ENCODE measurements at regions not wholly inside any gene's neighbourhood (a gene's known extent, or its start where the extent isn't known, plus 50 kb on each side); places are given as distances from the start of the nearest gene placed in this dataset.

GRCh38 chr6:50102676-50103075, 52.9 kb upstream of the DEFB112 start:
- DNase-seq, result no peak

GRCh38 chr6:50110587-50110986, 60.9 kb upstream of the DEFB112 start:
- no peak for DNase-seq

DNA sequence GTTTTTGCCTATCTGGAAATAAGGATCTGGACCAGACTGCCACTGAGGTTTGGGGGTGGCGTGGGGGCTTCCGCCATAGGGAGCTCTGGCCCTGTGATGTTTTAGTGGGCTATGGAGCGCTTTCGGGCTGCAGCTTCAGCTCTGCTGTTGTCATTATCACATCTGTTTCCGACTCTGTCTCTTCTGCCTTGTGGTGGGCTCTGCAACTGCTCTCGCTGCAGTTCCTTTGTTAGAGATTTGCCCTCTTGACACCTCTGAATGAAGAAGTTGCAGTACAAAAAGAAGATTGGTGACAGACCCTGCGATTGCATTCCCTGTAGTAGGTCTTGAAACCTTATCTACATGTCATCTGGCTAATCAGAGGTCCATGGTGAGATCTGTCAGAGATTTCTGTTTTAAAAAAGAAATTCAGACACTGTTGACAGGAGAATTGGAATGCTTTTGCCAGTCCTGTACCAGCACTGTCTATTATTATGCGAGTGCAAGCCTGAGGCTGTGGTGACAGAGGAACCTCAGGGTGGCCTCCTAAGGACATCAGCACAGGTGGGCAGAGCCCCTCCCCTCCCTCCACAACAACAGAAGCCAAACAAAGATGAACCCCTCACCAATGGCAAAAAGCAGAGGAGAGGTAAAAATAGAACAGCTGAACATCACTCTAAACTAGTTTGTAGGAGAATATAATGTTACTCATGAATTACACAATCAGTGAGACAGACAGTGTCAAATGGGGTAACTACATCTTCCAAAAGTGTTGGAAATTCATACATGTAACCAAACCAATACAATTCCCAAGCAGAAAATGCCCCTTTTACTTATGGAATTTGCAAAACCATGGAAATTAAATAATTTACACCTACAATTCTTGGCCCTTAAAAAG, 63.5 kb upstream of the DEFB112 start:
- no peak for DNase-seq

DNA sequence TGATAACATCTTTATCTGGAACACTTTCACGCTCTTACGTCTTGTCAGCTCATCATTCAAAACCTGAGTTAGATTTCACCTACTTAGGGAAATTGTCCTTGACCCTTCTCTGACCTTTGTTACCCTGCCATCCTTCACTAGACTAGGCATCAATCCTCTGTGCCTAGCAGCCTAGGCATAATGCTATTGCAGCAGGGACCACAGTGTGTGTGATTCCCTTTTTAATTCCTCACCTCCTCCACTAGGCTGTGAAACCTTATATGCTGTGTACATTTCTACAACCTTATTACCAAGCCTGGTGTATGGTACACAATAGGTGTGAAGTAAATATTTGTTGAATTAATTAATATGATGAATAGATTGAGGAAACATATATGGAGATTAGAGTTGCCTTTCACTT, 66.7 kb upstream of the DEFB112 start:
- no peak for DNase-seq

DNA sequence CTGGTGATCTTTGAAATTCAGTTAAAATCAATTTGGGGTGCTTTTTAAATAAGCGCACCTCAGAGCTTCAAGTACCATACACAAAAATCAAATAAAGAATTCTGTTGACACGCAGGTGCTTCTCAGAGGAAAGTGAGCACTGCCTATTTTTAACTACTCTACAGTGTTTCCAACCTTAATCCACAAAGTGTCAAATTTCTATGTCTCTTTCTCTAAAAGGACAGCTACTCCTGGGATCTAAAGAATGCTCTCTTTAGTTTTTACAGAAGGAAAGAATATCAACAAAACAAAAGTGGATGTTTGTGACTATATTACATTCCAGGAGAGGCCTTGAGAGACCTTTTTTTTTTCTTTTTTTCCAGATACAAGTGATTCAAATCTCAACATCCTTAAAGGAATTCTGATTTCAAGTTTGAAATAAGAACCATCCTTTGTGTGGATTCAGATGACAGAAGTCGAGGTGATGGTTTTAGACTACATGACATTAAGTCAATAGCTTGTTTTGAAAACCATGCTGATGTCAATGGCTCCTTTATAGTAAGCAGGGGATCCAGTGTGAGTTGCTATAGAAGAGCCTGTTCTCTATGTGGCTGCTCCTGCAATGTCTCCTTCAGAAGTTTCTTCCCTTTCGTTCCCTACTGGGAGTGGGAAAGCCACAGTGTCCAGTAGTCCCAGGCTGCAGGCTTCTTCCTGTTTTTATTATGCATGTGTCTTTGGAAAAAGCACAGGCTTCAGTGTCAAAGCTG, 67.2 kb upstream of the DEFB112 start:
- no peak for DNase-seq

DNA sequence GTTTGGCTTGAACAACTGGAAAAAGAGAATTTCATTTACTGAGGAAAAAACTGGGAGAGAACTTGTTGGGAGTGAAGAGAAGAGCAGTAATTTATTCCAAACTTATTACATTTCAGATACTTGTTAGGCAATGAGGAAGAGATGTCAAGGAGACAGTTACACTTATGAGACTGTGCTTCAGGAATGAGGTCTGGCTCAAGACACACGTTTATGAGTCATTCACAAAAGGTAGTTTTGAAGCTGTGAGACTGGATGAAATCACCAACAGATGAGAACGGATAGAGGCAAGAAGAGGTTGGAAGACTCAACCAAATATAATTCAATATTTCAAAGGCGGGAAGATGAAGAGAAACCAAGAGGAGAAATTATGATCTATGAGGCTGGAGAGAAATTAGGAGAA, 70.6 kb upstream of the DEFB112 start:
- no peak for DNase-seq

DNA sequence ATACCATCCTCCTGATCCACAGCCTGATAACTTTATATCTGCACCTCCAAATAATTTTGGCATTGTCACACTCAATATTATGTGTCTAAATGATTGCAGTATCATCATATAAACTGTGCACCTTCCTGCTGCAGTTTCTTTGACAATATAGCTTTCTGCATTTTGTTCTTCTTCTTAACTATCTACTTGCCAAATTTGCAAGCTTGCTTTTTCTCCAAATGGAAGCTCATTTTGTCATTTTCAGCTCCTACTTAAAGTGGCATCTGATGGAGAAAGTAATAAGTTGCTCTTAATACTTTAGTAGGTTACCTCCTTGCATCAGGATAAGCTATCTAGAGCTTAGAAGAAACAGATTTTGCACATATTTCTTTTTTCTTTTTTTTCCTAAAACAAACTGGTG, 74.0 kb upstream of the DEFB112 start:
- DNase-seq, result no peak

DNA sequence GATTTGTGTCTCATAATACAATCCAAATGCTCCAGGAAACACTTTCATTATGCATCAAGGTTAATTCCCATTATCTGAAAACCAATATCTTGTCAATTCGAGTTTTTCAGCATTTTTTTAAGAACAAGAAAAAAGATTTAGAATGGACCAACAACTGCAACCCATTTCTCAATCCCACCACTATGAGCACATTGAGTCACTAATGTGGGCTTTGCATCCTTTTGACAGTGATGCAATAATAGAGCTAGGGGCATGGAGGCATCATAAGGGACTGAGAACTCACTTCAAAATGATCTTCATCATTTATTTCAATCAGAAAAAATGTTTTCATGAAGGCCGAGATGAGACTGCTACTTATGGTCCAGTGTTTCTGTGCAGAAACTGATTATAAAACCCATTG, 74.8 kb upstream of the DEFB112 start:
- DNase-seq, result no peak

DNA sequence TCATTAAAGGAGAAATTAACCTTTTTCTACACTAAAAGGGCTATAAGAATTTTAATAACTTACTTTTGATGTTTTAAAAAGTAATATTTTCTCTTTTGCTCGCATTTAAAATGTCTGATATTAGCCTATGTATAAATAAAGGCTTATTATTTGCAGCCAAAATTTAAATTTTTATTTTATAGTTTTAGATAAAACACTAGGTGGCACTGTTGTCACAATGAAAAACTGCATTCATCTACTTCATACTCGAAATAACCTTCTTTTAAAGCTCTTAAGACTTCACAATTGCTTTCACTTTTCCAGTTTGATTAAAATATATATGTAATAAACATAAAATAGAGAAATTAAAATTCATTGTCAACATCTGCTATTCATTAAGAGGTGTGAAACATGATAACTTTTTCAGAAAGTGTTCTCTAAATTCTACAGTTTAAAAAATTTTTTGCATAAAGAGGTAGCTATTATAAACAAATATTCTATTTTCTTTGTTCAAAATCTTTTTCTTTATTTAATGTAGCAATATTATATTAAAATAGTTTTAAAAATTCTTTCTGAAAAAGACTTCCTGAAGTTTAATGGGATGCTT, 78.8 kb upstream of the DEFB112 start:
- DNase-seq, result no peak

GRCh38 chr6:50135968-50136367, 86.2 kb upstream of the DEFB112 start:
- DNase-seq, result no peak

- peak; percentile 4 for DNase-seq
These were observed 91.4 kb upstream of the DEFB112 start for GRCh38 chr6:50141100-50141499.

DNA sequence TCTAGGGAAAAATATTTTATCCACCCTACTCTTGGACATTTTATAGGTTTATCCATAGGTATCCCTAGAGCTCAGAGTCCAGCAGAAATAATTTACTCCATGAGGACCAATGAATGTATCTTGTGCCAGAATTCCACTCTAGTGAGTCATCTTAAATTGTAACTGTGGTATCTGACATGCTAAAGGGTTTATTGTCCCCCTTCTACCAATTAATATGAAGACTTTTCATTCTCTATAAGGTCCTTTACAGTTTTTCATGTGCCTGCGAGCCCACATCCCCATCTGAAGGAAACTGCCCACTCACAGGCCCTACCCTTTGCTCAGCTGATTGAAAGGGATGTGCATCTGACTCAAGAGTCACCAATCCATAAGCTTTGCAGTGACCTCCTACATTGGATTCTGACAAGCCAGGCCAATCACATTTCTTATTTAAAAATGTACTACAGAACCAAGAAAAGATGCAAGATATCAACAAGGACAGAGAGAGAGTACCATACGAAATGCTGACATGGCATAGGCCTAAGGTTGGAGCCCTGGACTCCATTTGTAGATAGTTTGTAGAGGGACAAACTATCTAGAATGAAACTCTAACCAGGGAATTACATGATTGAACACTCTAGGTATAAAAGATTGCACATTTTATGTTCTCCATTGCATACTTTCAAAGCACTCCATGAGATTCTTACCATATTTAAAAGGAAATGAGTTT, 93.4 kb upstream of the DEFB112 start:
- no peak for DNase-seq

- no peak for DNase-seq
These were observed 95.4 kb upstream of the DEFB112 start for GRCh38 chr6:50145125-50145524.

DNA sequence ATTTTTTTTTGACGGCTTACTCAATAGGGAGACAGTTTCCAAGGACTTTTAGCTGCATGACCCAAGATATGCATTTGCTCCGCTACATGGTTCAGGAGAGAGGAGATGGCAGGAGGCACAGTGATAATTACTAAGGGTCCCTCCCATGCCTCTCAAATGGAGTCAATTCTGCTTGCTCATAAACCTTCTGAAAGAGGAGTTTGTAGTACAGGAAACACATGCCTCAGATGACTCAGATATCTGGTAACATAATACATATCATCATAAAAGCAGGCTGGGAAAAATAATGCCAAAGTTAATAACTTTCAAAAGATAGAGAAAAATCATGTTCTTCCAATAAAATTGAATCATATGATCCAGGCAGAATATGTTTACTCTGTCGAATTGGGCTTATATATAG, 97.6 kb upstream of the DEFB112 start:
- no peak for DNase-seq

- DNase-seq, result peak; percentile 23
These were observed 130.9 kb upstream of the DEFB112 start for GRCh38 chr6:50180646-50181045.

- no peak for DNase-seq
These were observed 135.3 kb upstream of the DEFB112 start for GRCh38 chr6:50185006-50185405.

- DNase-seq, result no peak
These were observed 137.7 kb upstream of the DEFB112 start for GRCh38 chr6:50187351-50187921.

DNA sequence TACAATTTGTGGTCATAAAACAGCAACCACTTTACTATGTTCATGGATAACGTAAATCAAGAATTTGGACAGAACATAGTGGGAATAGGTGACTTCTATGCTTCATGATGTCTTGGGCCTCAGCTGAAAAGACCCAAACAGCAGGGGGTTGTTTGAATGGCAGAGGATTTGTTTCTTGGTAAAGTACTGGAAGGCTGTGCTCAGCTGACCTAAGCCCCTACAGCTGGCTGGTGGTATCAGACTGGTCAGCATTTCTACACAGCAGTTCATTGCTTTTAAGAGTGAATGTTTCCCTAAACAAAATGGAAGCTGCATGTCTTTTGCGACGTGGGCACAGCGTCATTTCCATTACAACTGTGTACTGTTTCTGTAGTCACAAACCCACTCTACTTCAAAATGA, 148.5 kb upstream of the DEFB112 start:
- DNase-seq, result no peak

DNA sequence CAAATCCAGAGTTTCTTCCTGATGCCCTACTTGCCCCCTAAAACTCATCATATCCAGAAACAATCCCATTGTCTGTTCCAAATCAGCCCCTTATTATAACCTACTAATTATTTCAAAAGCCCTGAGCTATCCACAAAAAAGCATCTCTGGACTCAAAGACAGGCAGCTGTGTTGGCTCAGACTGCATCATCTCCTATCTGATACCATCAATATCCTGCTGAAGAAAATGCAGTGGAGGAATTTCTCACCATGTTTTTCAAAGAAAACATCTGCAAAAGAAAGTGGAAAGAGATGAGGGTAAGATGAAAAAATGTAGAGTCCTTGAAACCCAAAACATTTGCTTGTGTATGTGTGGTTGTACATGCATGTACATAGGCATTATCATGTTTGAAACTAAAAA, 153.0 kb upstream of the DEFB112 start:
- DNase-seq, result no peak

- no peak for DNase-seq
These were observed 161.9 kb upstream of the DEFB112 start for GRCh38 chr6:50211582-50211981.

DNA sequence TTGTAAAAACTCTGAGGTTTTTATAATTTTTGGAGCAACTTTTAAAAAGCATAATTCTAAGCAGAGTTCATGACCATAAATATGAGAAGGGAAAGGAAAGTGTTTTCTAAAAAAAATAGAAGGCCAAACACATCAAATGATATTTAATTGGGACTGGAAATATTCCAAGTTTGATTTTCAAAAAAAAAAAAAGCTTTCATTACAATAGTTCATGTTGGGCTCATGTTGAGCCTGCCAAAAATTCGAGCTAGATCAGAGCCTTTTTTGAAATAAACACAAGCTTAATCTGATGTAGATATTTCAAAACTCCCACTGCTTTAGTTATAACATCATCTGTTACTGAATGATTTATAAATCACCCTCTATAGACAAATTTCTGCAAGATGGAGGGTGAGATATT, 163.4 kb upstream of the DEFB112 start:
- no peak for DNase-seq

GRCh38 chr6:50214937-50215336, 165.2 kb upstream of the DEFB112 start:
- no peak for DNase-seq

- no peak for DNase-seq
These were observed 168.1 kb upstream of the DEFB112 start for GRCh38 chr6:50217841-50218240.

All from MV-4-11 (cell line).